Osteocyte (in vitro differentiated cells): ENCODE measurements at regions not wholly inside any gene's neighbourhood (a gene's known extent, or its start where the extent isn't known, plus 50 kb on each side); places are given as distances from the start of the nearest gene placed in this dataset.

Experiments
- DNase-seq: peaks from one replicate; pipeline ENCODE4 v3.0.0; 2021; ENCODE audit warnings: mixed read lengths; ENCODE audit not compliant: unreplicated experiment; ENCODE audit errors: extremely low spot score
- H3K27ac Mint-ChIP-seq: one replicate; pipeline ENCODE4 v1.8.0; 2021; ENCODE audit warnings: mild to moderate bottlenecking, mixed read lengths; ENCODE audit not compliant: unreplicated experiment
- H3K27me3 Mint-ChIP-seq: one replicate; pipeline ENCODE4 v1.8.0; 2021; ENCODE audit warnings: mixed read lengths; ENCODE audit not compliant: unreplicated experiment
- H3K36me3 Mint-ChIP-seq: one replicate; pipeline ENCODE4 v1.8.0; 2021; ENCODE audit warnings: mixed read lengths; ENCODE audit not compliant: unreplicated experiment
- H3K4me1 Mint-ChIP-seq: one replicate; pipeline ENCODE4 v1.8.0; 2021; ENCODE audit warnings: mixed read lengths; ENCODE audit not compliant: unreplicated experiment
- H3K4me3 Mint-ChIP-seq: one replicate; pipeline ENCODE4 v1.8.0; 2021; ENCODE audit warnings: mild to moderate bottlenecking, moderate library complexity, mixed read lengths; ENCODE audit not compliant: unreplicated experiment
- H3K9me3 Mint-ChIP-seq: one replicate; pipeline ENCODE4 v1.8.0; 2021; ENCODE audit warnings: mixed read lengths; ENCODE audit not compliant: unreplicated experiment
- CTCF ChIP-seq: fragments of 200-600 bp; sonication (generic); IDR thresholded peaks from 2 replicates; pipeline ENCODE4 v1.5.0; 2021; ENCODE audit warnings: antibody characterized with exemption, mild to moderate bottlenecking, moderate library complexity

GRCh38 chr12:25615119-25615518, 62.0 kb upstream of the LMNTD1 start:
- no peak for TF ChIP-seq CTCF
- H3K36me3 Mint-ChIP-seq, result no peaks in the 10 kb centered on the region
- no peaks in the 10 kb centered on the region for H3K27me3 Mint-ChIP-seq
- H3K27ac Mint-ChIP-seq, result no peak overlapping the region
- peaks cover 5% of the 10 kb centered on the region for H3K4me1 Mint-ChIP-seq
- no peak for DNase-seq
- peaks cover 13% of the 10 kb centered on the region for H3K9me3 Mint-ChIP-seq
- no peak overlapping the region for H3K4me3 Mint-ChIP-seq

GRCh38 chr12:25616286-25616685, 63.2 kb upstream of the LMNTD1 start:
- H3K4me3 Mint-ChIP-seq, result no peak overlapping the region
- TF ChIP-seq CTCF, result no peak
- H3K27me3 Mint-ChIP-seq, result no peaks in the 10 kb centered on the region
- H3K36me3 Mint-ChIP-seq, result no peaks in the 10 kb centered on the region
- no peak for DNase-seq
- H3K9me3 Mint-ChIP-seq, result peaks cover 8% of the 10 kb centered on the region
- H3K27ac Mint-ChIP-seq, result no peak overlapping the region
- H3K4me1 Mint-ChIP-seq, result peaks cover 5% of the 10 kb centered on the region

GRCh38 chr12:25617991-25618390, 64.9 kb upstream of the LMNTD1 start:
- no peak overlapping the region for H3K4me3 Mint-ChIP-seq
- peaks cover 15% of the 10 kb centered on the region for H3K4me1 Mint-ChIP-seq
- no peak for DNase-seq
- H3K9me3 Mint-ChIP-seq, result peaks cover 8% of the 10 kb centered on the region
- no peak for TF ChIP-seq CTCF
- H3K27ac Mint-ChIP-seq, result no peak overlapping the region
- no peaks in the 10 kb centered on the region for H3K36me3 Mint-ChIP-seq
- no peaks in the 10 kb centered on the region for H3K27me3 Mint-ChIP-seq

- Mint-ChIP-seq H3K36me3 (no peaks in the 10 kb centered on the region), H3K27ac (no peak overlapping the region), H3K27me3 (no peaks in the 10 kb centered on the region), H3K4me1 (peaks cover 11% of the 10 kb centered on the region), H3K4me3 (no peak overlapping the region), H3K9me3 (no peaks in the 10 kb centered on the region)
- no peak for TF ChIP-seq CTCF
- DNase-seq, result no peak
Observed at GRCh38 chr12:25623816-25624215, 70.7 kb upstream of the LMNTD1 start.

GRCh38 chr12:25625146-25625545, 72.1 kb upstream of the LMNTD1 start:
- no peak for TF ChIP-seq CTCF

More at GRCh38 chr12:25625146-25625545, 72.1 kb upstream of the LMNTD1 start:
- Mint-ChIP-seq H3K9me3 (no peaks in the 10 kb centered on the region), H3K4me1 (peaks cover 11% of the 10 kb centered on the region), H3K27me3 (no peaks in the 10 kb centered on the region), H3K27ac (no peak overlapping the region), H3K36me3 (no peaks in the 10 kb centered on the region), H3K4me3 (no peak overlapping the region)
- no peak for DNase-seq
